ENCODE measurements at regions not wholly inside any gene's neighbourhood (a gene's known extent, or its start where the extent isn't known, plus 50 kb on each side); places are given as distances from the start of the nearest gene placed in this dataset.

- no peak for TF ChIP-seq CTCF (conservative IDR thresholded peaks at IDR 0.05; ENCODE audit: low read depth, low read length)
- H3K4me3 ChIP-seq (ENCODE audit: low read length): no peak overlapping the region
- no peak for DNase-seq (ENCODE audit: low read depth)
Observed at GRCh38 chr10:33802566-33802965, 468.1 kb upstream of the NRP1 start.

- no peak for DNase-seq (ENCODE audit: low read depth)
- no peak overlapping the region for H3K4me3 ChIP-seq (ENCODE audit: low read length)
- no peak for TF ChIP-seq CTCF (conservative IDR thresholded peaks at IDR 0.05; ENCODE audit: low read depth, low read length)
Observed at GRCh38 chr10:33801705-33802104, 467.2 kb upstream of the NRP1 start.

GRCh38 chr10:33800986-33801385 is 466.5 kb upstream of the NRP1 start:
- no peak for DNase-seq (ENCODE audit: low read depth)

GRCh38 chr10:33800545-33800944 is 466.1 kb upstream of the NRP1 start:
- TF ChIP-seq CTCF (conservative IDR thresholded peaks at IDR 0.05; ENCODE audit: low read depth, low read length): no peak
- no peak overlapping the region for H3K4me3 ChIP-seq (ENCODE audit: low read length)
- DNase-seq (ENCODE audit: low read depth): no peak

More at GRCh38 chr10:33800986-33801385, 466.5 kb upstream of the NRP1 start:
- no peak for TF ChIP-seq CTCF (conservative IDR thresholded peaks at IDR 0.05; ENCODE audit: low read depth, low read length)
- H3K4me3 ChIP-seq (ENCODE audit: low read length): no peak overlapping the region

GRCh38 chr10:33799944-33800323 is 465.5 kb upstream of the NRP1 start:
- no peak for DNase-seq (ENCODE audit: low read depth)
- no peak overlapping the region for H3K4me3 ChIP-seq (ENCODE audit: low read length)
- TF ChIP-seq CTCF (conservative IDR thresholded peaks at IDR 0.05; ENCODE audit: low read depth, low read length): no peak

GRCh38 chr10:33799281-33799943 is 464.9 kb upstream of the NRP1 start:
- no peak overlapping the region for H3K4me3 ChIP-seq (ENCODE audit: low read length)
- DNase-seq (ENCODE audit: low read depth): no peak
- TF ChIP-seq CTCF (conservative IDR thresholded peaks at IDR 0.05; ENCODE audit: low read depth, low read length): no peak

GRCh38 chr10:33798754-33799153 is 464.3 kb upstream of the NRP1 start:
- no peak overlapping the region for H3K4me3 ChIP-seq (ENCODE audit: low read length)
- no peak for DNase-seq (ENCODE audit: low read depth)
- no peak for TF ChIP-seq CTCF (conservative IDR thresholded peaks at IDR 0.05; ENCODE audit: low read depth, low read length)
